HEK293T (cell line): ENCODE measurements at regions not wholly inside any gene's neighbourhood (a gene's known extent, or its start where the extent isn't known, plus 50 kb on each side); places are given as distances from the start of the nearest gene placed in this dataset.

Experiments used
- CTCF ChIA-PET: fragments of 350-600 bp; formaldehyde crosslinking; extraction: SDS; loops from one replicate; lab custom pipeline; 2021; ENCODE audit warnings: antibody characterized with exemption, inconsistent platforms; lab: Yijun Ruan, JAX
- POLR2A ChIA-PET: fragments of 350-600 bp; formaldehyde crosslinking; extraction: SDS; loops from one replicate; lab custom pipeline; 2020; ENCODE audit warnings: antibody characterized with exemption, inconsistent platforms; lab: Yijun Ruan, JAX
- DNase-seq: peaks from one replicate; pipeline ENCODE4 v3.0.0; 2012; ENCODE audit warnings: mixed read lengths; ENCODE audit errors: extremely low spot score
- ARNT ChIP-seq: fragments of 450-650 bp; IDR thresholded peaks from 2 replicates; pipeline ENCODE4 v1.6.1; 2017; ENCODE audit warnings: mild to moderate bottlenecking
- BHLHE40 ChIP-seq: fragments of 450-650 bp; IDR thresholded peaks from 2 replicates; pipeline ENCODE4 v1.6.1; 2016; ENCODE audit warnings: mild to moderate bottlenecking, moderate library complexity, borderline replicate concordance
- CTBP1 ChIP-seq: fragments of 450-650 bp; IDR thresholded peaks from 2 replicates; pipeline ENCODE4 v1.6.1; 2016; ENCODE audit warnings: borderline replicate concordance
- ELF4 ChIP-seq: fragments of 450-650 bp; IDR thresholded peaks from 2 replicates; pipeline ENCODE4 v1.6.1; 2017; ENCODE audit warnings: antibody characterized with exemption
- FOXA1 ChIP-seq: fragments of 450-650 bp; IDR thresholded peaks from 2 replicates; pipeline ENCODE4 v1.6.1; 2016; ENCODE audit warnings: mild to moderate bottlenecking
- FOXK2 ChIP-seq: fragments of 450-650 bp; IDR thresholded peaks from 2 replicates; pipeline ENCODE4 v1.6.1; 2016; ENCODE audit warnings: mild to moderate bottlenecking
- FOXM1 ChIP-seq: fragments of 450-650 bp; IDR thresholded peaks from 2 replicates; pipeline ENCODE4 v1.6.1; 2017; ENCODE audit warnings: mild to moderate bottlenecking, borderline replicate concordance
- HDGF ChIP-seq: fragments of 450-650 bp; IDR thresholded peaks from 2 replicates; pipeline ENCODE4 v1.6.1; 2017; ENCODE audit warnings: antibody characterized with exemption, borderline replicate concordance
- L3MBTL2 ChIP-seq: fragments of 450-650 bp; conservative IDR thresholded peaks from 2 replicates; pipeline ENCODE4 v1.6.1; 2016; ENCODE audit warnings: mild to moderate bottlenecking
- LEF1 ChIP-seq: fragments of 450-650 bp; IDR thresholded peaks from 2 replicates; pipeline ENCODE4 v1.6.1; 2017; ENCODE audit warnings: mild to moderate bottlenecking, borderline replicate concordance
- NFRKB ChIP-seq: fragments of 450-650 bp; IDR thresholded peaks from 2 replicates; pipeline ENCODE4 v1.6.1; 2016; ENCODE audit warnings: mild to moderate bottlenecking, moderate library complexity
- SP1 ChIP-seq: fragments of 450-650 bp; IDR thresholded peaks from 2 replicates; pipeline ENCODE4 v1.6.1; 2017
- SUZ12 ChIP-seq: fragments of 450-650 bp; IDR thresholded peaks from 2 replicates; pipeline ENCODE4 v1.6.1; 2016; ENCODE audit warnings: mild to moderate bottlenecking
- TARDBP ChIP-seq: fragments of 450-650 bp; IDR thresholded peaks from 2 replicates; pipeline ENCODE4 v1.6.1; 2016
- ZNF384 ChIP-seq: fragments of 450-650 bp; IDR thresholded peaks from 2 replicates; pipeline ENCODE4 v1.6.1; 2016
- TF ChIP-seq, protein P1 (sequence below): fragments of 450-650 bp; IDR thresholded peaks from 2 replicates; pipeline ENCODE4 v1.6.1; 2016

DNA sequence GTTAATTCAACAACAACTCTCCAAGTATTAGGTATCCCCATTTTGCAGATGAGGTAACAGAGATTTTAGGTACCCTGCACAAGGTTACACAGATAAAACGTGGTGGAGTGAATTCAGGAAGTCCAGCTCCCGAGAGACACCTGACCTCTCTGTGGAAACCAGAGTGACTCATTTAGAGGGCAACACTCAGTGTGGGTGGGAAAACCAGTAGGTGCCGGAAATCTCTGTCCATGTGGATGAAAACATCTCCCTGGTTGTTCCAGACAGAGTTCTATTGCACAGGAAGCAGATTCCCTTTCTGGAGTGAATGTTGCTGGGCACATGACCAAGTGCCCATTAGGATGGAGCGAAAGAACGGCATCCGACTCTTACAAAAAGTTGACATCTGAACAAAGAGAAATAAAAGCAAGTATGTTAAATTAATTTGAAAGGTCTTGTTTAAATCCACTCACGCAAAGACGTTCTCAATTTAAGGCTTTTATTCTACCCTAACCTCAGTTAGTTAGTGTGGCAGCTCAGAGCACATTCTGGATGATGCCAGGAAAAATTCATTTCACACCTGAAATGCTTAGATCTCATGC, 391.9 kb upstream of the WWC1 start:
- ChIA-PET CTCF (no interaction called here), POLR2A (no interaction called here)
- no peak for DNase-seq
- TF ChIP-seq, protein P1, sequence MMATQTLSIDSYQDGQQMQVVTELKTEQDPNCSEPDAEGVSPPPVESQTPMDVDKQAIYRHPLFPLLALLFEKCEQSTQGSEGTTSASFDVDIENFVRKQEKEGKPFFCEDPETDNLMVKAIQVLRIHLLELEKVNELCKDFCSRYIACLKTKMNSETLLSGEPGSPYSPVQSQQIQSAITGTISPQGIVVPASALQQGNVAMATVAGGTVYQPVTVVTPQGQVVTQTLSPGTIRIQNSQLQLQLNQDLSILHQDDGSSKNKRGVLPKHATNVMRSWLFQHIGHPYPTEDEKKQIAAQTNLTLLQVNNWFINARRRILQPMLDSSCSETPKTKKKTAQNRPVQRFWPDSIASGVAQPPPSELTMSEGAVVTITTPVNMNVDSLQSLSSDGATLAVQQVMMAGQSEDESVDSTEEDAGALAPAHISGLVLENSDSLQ = no peak
- TF ChIP-seq FOXA1 (no peak), SP1 (no peak), CTBP1 (no peak), NFRKB (no peak), LEF1 (no peak), SUZ12 (no peak), ZNF384 (no peak)

DNA sequence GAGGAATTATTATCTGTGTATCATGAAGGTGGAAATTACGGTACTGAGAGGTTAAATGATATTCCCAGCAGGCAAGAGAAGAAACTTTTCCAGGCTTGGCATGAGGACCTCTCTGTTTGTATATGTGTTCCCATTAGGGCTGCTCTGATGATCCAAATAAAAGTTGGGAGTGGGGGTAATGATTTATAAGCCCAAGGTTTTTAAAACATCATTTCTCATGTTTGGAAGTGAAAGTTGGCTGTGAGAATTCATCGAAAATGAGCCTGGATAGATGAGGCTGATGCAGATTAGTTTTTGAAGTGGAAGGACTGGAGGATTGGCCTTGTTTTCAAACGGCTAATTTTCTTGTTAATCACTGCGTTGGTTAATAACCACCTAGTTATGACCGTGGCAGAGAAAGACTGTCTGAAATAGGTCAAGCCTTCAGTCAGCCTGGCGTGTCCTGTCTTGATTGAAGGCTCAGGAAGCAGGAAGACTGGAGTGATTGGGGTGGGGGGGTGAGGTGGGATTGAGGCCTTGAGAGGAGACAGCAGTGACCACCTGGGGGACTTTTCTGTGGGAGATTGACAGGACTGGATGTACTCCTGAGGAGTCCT, 391.0 kb upstream of the WWC1 start:
- POLR2A ChIA-PET = no interaction called here
- DNase-seq = no peak
- no peak for TF ChIP-seq TARDBP
- TF ChIP-seq ZNF384 = no peak
- no peak for TF ChIP-seq L3MBTL2
- no peak for TF ChIP-seq FOXM1
- no peak for TF ChIP-seq CTBP1
- TF ChIP-seq BHLHE40 = no peak
- CTCF ChIA-PET = no interaction called here

DNA sequence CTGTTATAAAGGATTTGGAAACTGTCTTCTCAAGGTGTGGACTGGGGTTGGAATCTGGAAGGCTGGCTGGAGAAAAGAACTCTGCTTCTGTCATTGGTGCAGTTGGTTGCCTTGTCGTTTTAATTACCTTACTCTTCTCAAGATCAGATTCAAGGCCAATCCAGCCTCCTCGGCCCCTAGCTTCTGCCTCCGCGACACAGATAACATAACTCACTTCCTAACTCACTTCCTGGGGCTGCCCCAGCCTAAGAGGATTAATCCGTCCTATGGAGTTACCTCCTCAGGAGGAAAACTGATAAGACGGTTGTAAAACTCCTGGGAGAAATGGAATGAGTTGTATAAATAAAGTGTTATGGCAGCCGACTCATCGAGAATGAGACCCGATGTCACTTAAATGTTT, 389.1 kb upstream of the WWC1 start:
- POLR2A ChIA-PET = no interaction called here
- no peak for TF ChIP-seq SP1
- no peak for TF ChIP-seq ZNF384
- TF ChIP-seq FOXM1 = no peak
- no peak for TF ChIP-seq ELF4
- TF ChIP-seq BHLHE40 = no peak
- TF ChIP-seq NFRKB = no peak
- no peak for TF ChIP-seq FOXK2
- TF ChIP-seq TARDBP = no peak
- no peak for TF ChIP-seq CTBP1
- TF ChIP-seq FOXA1 = no peak
- TF ChIP-seq HDGF = no peak
- TF ChIP-seq L3MBTL2 = no peak
- TF ChIP-seq LEF1 = no peak
- CTCF ChIA-PET = no interaction called here
- DNase-seq = no peak

DNA sequence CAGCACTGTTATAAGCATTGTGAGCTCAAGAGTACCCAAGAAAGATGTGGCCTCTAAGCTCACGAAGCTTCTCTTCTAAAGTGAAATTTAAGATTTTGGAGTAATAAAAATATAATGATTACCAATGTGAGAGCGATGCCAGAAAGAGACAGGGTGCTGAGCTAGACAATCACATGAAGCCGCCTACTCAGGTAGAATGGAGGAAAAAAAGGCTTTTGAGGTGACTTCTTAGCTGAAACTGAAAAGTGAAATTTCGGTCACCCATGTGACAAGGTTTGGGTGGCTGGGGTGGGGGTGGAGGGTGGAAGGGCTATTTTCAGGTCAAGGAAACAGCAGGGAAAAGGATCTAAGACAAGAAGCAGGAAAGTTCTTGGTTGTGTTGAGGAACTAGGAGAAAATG, 388.2 kb upstream of the WWC1 start:
- no peak for DNase-seq
- POLR2A ChIA-PET = no interaction called here
- CTCF ChIA-PET = no interaction called here
- TF ChIP-seq LEF1 = no peak
- TF ChIP-seq ELF4 = no peak
- TF ChIP-seq FOXK2 = no peak
- TF ChIP-seq SUZ12 = no peak
- TF ChIP-seq L3MBTL2 = no peak
- no peak for TF ChIP-seq HDGF
- TF ChIP-seq, protein P1 = no peak
- TF ChIP-seq CTBP1 = no peak
- TF ChIP-seq FOXM1 = no peak
- TF ChIP-seq NFRKB = no peak

DNA sequence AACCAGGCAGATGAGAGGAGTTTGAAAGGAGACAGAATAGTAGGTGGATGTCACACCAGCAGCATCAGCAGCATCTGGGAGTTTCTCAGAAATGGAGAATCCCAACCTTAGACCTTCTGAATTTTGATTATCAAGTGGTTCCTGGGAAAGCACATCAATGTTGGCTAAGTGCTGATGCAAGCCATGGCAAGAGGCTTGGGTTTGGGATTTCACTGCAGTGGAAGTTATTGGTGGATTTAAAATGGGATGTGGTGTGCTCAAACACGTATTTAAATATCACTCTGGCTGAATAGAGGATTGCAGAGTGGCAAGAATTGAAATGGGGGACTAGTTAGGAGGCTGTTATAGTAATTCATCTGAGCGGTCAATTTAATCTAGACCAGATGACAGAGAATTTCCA, 387.8 kb upstream of the WWC1 start:
- TF ChIP-seq FOXA1 (no peak), L3MBTL2 (no peak), TARDBP (no peak), LEF1 (no peak), SP1 (no peak), ARNT (no peak), NFRKB (no peak), FOXM1 (no peak), HDGF (no peak), SUZ12 (no peak), FOXK2 (no peak), BHLHE40 (no peak), ZNF384 (no peak)
- TF ChIP-seq, protein P1 = no peak
- no peak for DNase-seq
- ChIA-PET CTCF (no interaction called here), POLR2A (no interaction called here)

DNA sequence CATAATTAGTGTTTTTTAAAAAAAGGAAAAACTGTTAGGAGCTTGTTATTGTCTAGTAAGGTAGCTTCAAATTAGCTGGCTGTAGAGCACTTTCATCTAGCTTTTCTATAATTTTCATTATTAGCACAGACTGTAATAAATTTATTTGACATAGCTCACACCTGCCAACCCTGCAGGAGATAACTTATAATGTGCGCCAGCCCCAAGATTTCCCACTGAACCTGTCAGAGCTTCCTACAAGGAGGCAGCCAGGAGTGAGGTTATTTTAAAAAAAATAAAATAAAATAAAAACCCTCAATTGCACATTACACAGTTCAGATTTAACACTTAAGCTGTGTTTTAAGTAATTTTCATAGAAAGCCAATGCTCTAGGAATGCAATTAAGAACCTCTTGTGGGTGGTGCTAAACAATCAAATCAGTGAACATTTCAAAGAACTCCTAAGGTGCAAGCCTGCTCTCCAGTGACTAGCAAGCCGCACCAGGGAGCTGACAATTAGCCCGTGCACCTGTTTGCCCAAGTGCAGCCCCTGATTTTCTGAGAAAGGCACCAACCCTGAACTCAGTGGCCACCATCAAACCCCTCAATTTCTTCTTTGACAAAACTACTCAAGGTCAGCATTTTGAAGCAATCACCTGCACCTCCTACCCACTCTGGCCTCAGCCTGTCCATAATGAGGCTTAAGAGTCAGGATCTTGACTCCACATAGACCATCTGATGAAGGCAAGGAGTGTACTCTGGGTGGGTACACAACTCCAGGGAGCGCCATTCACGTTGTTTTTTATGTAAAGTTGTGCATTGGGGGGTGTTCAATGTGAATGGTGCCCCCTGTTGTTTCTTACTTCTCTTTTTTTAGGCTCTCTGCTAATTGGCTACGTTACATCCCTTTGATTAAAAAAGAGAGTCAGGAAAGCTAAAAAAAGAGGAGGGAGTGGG, 385.3 kb upstream of the WWC1 start:
- CTCF ChIA-PET = no interaction called here
- TF ChIP-seq FOXK2 = no peak
- TF ChIP-seq NFRKB = no peak
- no peak for TF ChIP-seq ELF4
- TF ChIP-seq, protein P1 = no peak
- TF ChIP-seq ARNT = no peak
- no peak for TF ChIP-seq HDGF
- no peak for TF ChIP-seq BHLHE40
- no peak for DNase-seq
- POLR2A ChIA-PET = no interaction called here
